Jurkat, Clone E6-1 (cell line): ENCODE measurements at regions not wholly inside any gene's neighbourhood (a gene's known extent, or its start where the extent isn't known, plus 50 kb on each side); places are given as distances from the start of the nearest gene placed in this dataset.

Experiments
- DNase-seq: peaks from one replicate; pipeline ENCODE4 v3.0.0-alpha.2; 2011; ENCODE audit warnings: low read depth, low spot score
- H3K4me3 ChIP-seq: 2 replicates; pipeline ENCODE4 v1.5.1; 2011; ENCODE audit warnings: mild to moderate bottlenecking, low read length, control low read depth, moderate library complexity

GRCh38 chr15:101590785-101591184 lies 61.4 kb downstream of the TM2D3 start:
- no peak for DNase-seq
- no peak overlapping the region for H3K4me3 ChIP-seq

GRCh38 chr15:101583284-101583683 lies 68.9 kb downstream of the TM2D3 start:
- no peak overlapping the region for H3K4me3 ChIP-seq
- DNase-seq = no peak

- no peak for DNase-seq
- no peak overlapping the region for H3K4me3 ChIP-seq
Measured at GRCh38 chr15:101580431-101580830, 71.8 kb downstream of the TM2D3 start.

GRCh38 chr15:101579631-101580163 lies 72.5 kb downstream of the TM2D3 start:
- no peak for DNase-seq
- H3K4me3 ChIP-seq = no peak overlapping the region

- no peak overlapping the region for H3K4me3 ChIP-seq
- DNase-seq = peak; percentile 15
Measured at GRCh38 chr15:101578443-101578894, 73.7 kb downstream of the TM2D3 start.

- DNase-seq = no peak
- H3K4me3 ChIP-seq = no peak overlapping the region
Measured at GRCh38 chr15:101573951-101574350, 78.2 kb downstream of the TM2D3 start.

- DNase-seq = no peak
- H3K4me3 ChIP-seq = no peak overlapping the region
Measured at GRCh38 chr15:101570241-101570640, 80.7 kb upstream of the PCSK6 start.

- DNase-seq = no peak
- H3K4me3 ChIP-seq = no peak overlapping the region
Measured at GRCh38 chr15:101568821-101569555, 79.5 kb upstream of the PCSK6 start.

GRCh38 chr15:101568309-101568708 lies 78.8 kb upstream of the PCSK6 start:
- DNase-seq = no peak
- no peak overlapping the region for H3K4me3 ChIP-seq

GRCh38 chr15:101566748-101567488 lies 77.4 kb upstream of the PCSK6 start:
- H3K4me3 ChIP-seq = no peak overlapping the region
- no peak for DNase-seq

GRCh38 chr15:101565377-101565776 lies 75.9 kb upstream of the PCSK6 start:
- DNase-seq = no peak
- no peak overlapping the region for H3K4me3 ChIP-seq

GRCh38 chr15:101563176-101563796 lies 73.8 kb upstream of the PCSK6 start:
- no peak for DNase-seq
- H3K4me3 ChIP-seq = no peak overlapping the region

- no peak for DNase-seq
- H3K4me3 ChIP-seq = no peak overlapping the region
Measured at GRCh38 chr15:101562428-101563059, 73.0 kb upstream of the PCSK6 start.

- DNase-seq = no peak
Measured at GRCh38 chr15:101561584-101561906, 72.0 kb upstream of the PCSK6 start.

GRCh38 chr15:101560722-101561583 lies 71.4 kb upstream of the PCSK6 start:
- H3K4me3 ChIP-seq = no peak overlapping the region
- DNase-seq = no peak

More at GRCh38 chr15:101561584-101561906, 72.0 kb upstream of the PCSK6 start:
- no peak overlapping the region for H3K4me3 ChIP-seq

GRCh38 chr15:101559952-101560351 lies 70.4 kb upstream of the PCSK6 start:
- H3K4me3 ChIP-seq = no peak overlapping the region
- DNase-seq = peak; percentile 54

- no peak overlapping the region for H3K4me3 ChIP-seq
- no peak for DNase-seq
Measured at GRCh38 chr15:101558221-101558941, 68.9 kb upstream of the PCSK6 start.

- no peak overlapping the region for H3K4me3 ChIP-seq
- DNase-seq = no peak
Measured at GRCh38 chr15:101556273-101556672, 66.8 kb upstream of the PCSK6 start.
